NCI-H345 treated with DMSO at 0.1 percent for 48 hours (cell line): ENCODE measurements at regions not wholly inside any gene's neighbourhood (a gene's known extent, or its start where the extent isn't known, plus 50 kb on each side); places are given as distances from the start of the nearest gene placed in this dataset.
A peak's percentile ranks its signal among the peaks of the same experiment; 100 is the strongest.
"Not testable (repeated sequence)": the region's sequence is repeated elsewhere in the genome, so short reads cannot be mapped to it uniquely, and the experiment has no call there.

Experiments
- DNase-seq: peaks from one replicate; lab custom pipeline; 2025; ENCODE audit not compliant: unreplicated experiment; lab: John Stamatoyannopoulos, UW

DNA sequence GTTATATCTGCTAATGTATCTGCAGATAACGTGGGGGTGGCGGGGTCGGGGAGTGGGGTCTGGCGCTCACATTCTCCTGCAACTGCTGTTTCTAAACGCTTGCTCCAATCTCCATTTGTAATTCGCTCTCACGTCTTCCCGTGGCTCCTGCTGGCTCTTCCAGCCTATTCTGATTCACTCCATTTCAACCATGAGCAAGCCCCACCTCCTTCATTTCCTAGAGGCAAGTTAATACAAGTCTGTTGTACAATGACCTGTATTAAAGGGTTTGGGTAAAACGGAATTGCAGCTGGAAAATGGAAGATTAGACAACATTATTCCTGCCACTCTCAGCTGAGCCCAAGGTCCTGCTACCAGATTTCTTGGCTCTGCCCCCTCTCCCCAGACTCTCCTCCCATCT is 132.3 kb downstream of the CSNK2A3 start:
- DNase-seq: no peak

DNA sequence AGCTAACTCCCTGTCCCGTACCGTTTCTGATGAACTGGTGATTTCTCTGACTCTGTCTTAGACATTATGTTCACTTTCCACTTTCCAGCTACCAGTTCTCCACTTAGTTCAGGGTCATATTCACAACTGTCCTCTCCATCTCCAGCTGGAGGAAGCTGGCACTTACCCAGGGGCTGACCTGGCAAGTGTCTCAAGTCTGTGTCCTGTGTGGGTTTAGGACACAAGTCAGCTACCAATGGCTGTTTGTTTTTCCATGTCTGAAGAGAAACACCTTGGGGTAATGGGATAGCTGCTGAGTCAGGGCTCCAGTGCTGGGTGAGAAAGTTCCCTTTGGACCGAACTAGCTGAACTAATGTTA is 134.4 kb downstream of the CSNK2A3 start:
- no peak for DNase-seq

DNA sequence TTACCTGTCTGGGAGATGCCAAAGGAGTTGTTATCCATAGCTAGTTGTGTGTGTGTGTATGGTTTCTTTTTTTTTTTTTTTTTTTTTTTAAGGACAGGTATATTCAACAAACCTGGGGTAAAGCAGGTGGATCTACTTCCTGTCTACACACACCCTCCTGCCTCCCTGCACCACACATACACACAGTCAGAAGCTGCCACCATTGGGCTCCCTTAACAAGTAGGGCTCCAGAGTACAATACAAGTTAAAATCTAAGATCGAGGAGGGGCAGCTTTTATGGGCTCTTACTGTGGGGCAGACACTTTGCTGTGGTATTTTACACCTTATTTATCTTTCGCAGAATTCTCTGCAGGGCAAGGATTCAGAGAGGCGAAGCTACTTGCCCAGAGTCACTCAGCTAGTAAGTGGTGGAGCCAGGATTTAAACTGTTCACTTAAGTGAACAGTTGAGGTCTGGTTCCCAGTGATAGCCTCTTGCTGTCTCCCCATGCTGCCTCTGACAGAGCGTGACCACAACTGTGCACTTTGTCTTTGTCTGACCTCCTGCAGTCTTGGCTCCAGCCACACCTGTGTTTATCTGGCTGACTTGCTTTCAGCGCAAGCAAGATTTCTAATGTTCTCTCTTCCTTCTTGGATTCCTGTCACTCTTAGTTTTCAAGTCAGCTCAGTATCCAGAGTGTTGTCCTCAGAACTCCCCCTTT is 135.0 kb downstream of the CSNK2A3 start:
- DNase-seq: no peak

DNA sequence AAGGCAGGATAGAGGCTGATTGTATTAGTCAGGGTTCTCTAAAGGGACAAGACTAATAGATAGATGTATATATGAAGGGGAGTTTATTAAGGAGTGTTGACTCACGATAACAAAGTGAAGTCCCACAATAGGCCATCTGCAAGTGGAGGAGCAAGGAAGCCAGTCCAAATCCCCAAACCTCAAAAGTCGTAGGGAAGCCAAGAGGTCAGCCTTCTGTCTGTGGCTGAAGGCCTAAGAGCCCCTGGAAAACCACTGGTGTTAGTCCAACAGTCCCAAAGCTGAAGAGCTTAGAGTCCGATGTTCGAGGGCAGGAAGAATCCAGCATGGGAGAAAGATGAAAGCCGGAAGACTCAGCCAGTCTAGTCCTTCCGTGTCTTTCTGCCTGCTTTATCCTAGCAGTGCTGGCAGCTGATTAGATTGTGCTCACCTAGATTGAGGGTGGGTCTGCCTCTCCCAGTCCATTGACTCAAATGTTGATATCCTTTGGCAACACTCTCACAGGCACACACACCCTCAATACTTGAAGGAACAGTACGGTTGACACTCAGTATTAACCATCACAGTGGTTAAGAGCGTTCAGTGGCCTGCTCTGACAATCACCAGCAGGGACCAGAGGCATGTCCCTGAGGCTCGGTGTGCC is 135.6 kb downstream of the CSNK2A3 start:
- no peak for DNase-seq

DNA sequence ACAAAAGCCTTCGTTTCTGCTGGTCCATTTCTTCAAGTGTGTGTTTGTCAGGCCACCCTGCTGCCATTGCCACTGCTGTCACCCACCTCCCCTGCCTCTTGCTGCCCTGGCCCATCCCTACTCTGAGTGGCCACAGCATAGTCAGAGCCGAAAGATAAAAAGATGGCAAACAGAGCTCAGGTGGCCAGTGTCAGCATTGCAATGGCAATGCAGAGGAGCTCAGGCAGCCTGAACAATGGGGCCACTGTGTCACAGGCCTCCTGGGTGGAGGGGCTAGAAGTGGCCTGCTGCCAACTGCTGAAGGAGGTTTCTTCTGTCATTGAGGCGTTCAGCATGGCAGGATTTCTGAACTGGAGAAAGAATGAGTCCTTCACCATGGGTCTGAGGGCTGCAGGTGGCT is 137.1 kb downstream of the CSNK2A3 start:
- peak; percentile 51 for DNase-seq

DNA sequence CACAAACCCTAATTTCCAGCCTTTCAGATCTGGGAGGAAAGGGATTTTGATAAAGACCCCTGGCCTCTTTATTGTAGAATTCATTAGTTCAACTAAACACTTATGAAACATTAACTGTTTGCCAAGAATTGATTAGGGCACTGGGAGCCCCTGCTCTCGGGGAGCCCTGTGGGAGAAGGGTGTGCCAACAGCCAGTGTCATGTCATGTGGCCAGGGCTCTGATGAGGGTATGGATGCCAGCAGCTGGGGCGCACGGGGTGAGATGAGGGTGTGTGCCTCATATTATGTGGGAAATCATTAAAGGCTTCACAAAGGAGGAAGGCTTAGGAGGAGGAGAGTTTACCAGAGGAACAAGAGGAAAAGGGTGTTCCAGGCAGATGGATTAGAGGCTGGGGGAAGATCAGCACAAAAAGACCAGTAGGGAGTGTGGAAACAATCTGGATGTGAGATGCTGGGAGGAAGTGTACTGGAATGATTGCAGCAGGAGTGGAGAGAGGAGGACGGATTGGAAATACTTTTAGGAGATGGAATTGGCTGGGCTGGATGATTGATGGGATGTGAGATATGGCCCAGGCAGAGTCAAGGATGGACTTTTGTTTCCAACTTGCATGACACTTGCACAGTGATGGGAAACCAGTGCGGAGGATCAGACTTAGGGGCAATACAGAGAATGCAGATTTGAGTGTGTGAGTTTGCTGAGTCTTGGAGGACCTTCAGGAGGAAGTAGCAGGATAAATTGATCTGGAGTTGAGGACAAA is 137.8 kb downstream of the CSNK2A3 start:
- DNase-seq: no peak

DNA sequence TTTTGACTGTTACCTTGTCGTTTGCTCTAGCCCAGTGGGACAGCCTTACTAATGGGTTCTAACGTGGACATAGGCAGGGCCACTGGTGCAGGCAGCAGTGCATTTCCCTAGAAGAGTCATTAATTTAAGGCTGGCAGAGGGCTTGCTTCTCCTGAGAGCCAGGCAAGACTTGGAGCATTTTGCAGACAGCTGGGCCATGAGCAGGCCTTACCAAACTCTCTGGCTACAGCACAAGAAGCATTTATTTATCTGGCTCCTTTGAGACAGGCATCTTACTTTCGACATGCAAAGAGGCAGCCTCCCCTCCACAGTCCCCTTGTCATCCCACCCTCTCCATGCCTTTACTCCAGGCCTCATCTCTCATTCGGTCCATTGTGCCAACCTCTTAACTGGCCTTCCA is 139.9 kb downstream of the CSNK2A3 start:
- DNase-seq: no peak

DNA sequence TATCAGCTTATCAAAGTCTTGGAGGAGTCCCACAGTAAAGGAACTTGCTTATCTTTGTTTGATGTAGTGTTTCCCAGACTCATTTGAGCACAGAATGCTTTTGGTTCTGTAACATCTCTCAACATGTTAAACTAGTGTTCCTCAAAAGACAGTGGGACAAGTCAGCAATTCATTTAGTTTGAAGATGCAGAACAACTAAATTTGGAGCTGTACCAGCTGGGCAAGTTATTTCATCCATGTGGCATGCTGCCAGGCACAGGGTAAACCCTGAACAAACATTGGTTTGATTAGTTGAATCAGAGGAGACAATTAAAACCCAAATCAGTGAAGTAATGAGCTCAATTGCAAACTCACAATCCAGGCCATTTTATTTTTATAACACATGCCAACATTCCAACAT is 141.2 kb downstream of the CSNK2A3 start:
- no peak for DNase-seq

DNA sequence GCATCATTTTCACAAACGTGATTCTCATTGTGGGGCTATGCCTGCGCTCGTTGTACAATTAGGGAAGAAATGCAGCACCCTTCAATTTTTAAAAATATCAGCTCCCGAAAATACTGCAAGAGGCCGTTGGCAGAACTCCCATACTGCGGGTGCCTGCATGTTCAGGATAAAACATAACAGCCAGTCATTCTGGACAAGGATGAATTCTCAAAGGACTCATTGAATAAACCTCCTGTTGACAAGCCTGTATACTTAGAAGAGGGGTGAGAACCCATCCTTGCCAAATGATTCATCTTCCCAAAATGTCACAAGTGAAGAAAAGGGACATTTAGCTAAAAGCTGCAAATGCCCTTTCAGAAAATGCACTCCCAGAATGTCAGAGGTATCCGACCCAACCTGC is 141.9 kb downstream of the CSNK2A3 start:
- DNase-seq: peak; percentile 26

DNA sequence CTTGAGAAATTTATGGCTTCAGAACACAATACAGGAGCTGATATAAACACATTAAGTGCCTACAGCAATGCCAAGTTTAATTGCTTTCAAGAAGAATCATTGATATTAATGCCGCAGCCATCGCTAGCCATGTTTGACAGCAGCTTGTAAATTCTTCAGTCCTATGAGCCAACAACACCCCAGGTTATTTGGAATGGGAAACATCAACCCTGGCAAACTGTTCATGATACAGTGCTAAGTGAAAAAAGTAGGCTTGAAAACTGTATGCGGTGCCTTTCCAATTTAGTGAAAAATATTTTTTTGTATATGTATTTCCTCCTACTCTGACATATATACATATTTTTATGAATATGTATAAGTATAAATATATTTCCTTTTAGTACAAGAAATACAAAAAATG is 142.6 kb downstream of the CSNK2A3 start:
- DNase-seq: no peak

DNA sequence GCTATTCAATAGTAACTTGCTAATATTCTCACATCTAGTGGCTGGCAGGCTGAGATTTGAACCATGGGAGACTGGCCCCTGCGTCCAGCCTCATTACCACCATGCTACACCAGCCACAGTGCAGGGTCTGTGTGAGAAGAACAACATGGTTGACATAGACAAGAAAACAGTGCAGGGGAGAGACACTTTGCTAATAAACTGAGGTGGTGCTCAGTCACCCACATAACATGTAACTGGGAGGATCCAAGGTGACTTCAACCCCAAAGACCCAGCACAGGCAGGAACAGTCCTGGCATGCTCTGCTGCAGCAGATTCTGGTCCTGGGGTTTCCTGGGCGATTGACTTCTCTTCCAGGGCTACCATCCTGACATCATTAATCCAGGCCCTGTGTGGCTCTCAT is 143.1 kb downstream of the CSNK2A3 start:
- DNase-seq: no peak

DNA sequence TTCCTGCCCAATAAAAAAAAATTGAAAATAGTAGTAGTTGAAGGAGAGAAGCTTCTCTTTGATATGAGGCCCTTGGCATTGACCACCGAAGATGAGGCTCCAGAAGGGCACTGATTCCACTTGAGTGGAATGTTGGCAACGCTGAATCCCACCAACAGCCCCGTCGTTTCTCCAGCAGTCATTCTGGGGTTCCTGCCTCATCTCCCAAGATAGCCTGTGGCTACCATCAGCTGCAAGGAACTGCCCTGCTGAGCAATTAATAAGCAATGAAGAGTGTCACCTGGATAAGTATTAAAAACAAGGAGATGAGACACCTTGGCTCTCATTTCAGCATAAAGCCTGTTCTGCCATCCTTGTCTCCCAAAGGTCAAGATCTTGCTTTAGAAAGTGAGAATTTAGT is 144.1 kb downstream of the CSNK2A3 start:
- no peak for DNase-seq

DNA sequence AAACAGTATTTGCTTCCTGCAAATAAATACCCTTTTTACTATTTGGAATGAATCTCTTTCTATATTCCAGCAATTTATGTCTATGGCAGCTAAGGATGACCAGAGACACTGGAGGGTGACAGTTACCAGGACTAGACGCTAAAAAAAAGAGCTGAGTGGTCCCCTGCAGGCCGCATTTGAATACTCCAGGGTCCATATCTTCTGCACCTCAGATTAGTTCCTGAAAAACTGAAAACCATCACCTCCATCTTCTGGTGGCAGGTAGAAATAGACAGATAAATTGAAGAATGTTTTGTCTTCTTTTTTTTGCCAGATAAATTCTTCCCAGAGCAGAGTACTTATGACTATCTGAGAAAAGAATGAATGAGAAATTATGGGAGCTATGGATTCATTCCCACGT is 145.6 kb downstream of the CSNK2A3 start:
- no peak for DNase-seq

DNA sequence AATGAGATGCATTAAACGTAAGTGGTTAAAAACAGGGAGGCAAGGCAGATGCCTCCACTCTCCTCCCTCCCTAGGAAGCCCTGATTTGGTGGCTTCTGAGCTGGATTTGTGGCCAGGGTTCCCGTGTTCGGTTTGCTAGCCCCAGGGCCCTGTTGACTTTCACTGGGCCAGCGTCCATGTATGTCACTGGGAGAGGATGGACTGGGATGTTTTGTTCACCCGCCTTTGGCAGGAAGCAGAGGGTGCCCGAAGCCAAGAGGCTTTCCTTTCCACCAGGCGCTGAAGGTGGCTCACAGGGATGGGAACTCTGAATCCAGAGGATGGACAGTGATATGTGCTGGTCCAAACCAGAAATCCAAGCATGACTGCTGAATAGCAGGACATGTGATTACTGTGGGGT is 146.6 kb downstream of the CSNK2A3 start:
- no peak for DNase-seq

DNA sequence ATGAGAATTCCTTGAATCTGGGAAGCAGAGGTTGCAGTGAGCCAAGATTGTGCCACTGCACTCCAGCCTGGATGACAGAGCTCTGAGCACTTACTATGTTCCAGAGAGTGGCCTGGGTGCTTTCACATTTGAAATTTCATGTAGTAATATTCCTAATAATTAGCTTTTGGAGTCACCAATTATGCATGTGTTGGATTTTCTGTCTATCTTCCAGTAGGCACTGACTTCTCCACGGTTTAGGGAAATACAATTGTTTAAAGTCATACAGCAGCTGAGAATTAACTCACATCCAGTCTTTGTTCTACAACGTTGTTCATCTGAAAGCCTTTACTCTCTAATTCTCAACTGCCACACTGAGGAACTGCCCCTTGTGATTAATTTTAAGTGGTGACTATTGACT is 150.2 kb downstream of the CSNK2A3 start:
- no peak for DNase-seq

DNA sequence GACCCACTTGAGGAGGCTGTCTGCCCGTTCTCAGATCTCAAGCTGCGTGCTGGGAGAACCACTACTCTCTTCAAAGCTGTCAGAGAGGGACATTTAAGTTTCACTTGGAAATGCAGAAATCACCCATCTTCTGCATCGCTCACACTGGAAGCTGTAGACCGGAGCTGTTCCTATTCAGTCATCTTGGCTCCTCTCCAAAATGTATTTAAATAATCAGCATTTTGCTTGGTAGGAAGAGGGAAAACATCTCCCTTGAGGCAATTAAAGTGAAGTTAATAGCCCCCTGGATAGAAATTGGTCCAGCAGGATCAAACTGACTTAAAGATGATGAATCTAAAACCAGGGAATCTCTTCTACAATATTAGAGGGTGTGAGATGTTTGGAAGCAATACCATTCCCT is 151.7 kb downstream of the CSNK2A3 start:
- DNase-seq: not testable (repeated sequence)

DNA sequence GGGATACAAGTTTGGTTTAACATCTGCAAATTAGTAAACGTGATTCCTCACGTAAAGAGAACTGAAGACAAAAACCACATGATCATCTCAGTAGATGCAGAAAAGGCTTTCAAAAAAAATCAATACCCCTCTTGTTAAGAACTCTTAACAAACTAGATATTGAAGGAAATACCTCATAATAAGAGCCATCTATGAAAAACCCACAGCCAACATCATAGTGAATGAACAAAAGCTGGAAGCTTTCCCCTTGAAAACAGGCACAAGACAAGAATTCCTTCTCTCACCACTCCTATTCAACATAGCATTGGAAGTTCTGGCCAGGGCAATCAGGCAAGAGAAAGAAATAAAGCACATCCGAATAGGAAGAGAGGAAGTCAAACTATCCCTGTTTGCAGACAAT is 160.5 kb downstream of the CSNK2A3 start:
- no peak for DNase-seq

DNA sequence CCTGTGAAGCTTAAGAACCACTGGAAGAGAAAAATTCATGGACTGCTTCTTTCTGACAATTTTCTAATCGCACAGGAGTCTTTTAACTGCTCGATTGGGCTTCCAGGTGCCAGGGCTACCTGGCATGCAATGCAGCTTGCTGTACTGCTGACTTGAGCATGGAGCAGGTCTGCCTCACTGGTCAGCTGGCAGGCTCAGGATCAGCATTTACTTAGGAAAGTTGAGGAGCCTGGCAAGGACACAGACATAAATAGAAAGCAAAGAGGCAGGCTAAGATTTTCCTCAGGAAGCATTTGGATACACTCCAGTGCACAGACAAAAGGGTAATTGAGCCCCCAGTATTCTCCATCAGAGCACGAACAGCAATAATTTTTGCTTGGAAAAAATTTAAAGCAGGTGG is 163.5 kb downstream of the CSNK2A3 start:
- DNase-seq: no peak

DNA sequence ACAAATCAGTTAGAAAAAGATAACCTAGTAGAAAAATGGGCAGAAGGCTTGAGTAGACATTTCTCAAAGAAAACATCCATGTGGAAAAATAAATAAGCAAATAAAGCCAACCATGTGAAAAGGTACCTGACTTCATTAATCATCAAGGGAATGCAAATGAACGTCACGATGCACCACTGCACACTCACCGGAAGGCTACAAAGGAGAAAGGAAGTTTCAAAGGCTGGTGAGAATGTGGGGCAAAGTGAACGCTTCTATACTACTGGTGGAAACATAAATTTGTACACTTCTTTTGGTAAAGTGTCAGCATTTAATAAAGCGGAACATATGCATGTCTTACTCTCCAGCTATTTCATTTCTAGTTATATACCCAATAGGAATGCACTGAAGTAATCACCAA is 166.8 kb downstream of the CSNK2A3 start:
- no peak for DNase-seq

DNA sequence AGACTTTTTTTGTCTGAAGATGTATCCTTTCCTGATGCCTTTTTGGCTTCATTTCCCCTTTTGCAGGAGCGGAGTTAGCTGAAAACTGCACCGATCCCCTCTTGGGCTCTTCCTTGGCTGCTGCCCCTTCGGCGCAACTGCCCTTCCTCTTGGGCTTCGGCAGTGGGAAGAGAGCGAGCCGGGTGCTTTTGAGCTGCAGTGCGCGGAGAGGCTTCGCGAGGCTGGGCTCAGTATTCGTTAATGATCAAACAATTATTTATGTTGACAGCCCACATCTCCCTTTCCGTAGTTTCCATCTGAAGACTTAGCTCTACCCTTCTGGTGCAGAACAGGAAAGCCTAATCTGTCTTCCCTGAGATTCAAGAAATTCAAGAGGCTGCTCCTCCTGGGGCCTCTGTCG is 170.8 kb downstream of the CSNK2A3 start:
- no peak for DNase-seq

DNA sequence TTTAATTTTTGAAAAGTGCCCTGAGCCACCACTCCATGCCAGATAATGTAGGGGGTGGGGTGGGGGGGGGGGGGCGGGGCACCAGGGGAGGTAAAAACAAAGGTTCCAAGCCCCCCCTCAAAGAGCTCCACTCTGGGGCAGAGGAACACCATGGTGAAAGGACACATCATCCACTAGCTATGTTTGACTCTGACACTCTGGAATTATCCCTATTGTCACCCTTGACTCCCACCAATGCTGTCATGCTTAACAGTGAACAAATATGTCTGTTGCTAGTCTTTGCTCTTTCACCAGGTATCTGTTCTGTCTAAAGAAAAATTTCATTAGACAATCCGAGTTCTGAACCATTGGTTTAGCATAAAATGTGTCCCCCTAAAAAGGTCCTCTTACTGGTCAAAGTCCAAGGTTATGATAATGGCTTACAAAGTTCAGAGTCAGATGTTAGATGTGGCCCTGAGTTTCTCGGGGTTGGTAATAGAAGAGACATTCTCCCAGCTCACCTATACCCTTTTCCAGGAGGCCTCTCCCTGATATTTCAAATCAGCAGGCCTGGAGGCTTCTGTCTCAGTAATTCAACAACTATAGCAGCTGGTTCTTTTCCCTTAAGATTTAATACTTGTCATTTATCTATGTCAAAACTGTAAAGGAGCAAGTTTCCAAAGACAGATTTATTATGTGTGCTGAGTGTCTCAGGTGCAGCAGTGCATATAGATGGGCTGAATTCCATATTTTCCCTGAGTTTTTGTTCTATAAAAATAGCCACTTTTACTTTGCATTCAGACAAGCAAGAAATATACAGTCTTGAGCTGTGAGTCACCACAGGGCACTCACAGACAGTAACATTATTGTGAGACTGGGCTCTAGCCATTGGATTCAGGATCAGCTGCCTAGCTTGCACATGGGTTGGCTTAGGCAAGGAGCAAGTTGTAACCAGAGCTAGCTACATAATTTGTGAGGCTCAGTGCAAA is 174.1 kb downstream of the CSNK2A3 start:
- no peak for DNase-seq
